HepG2 (cell line): ENCODE measurements at regions not wholly inside any gene's neighbourhood (a gene's known extent, or its start where the extent isn't known, plus 50 kb on each side); places are given as distances from the start of the nearest gene placed in this dataset.

Experiments used
- ATAC-seq: fragments of 200-7000 bp; cut with Tn5 transposase; 3 replicates; pipeline ENCODE4 v1.9.1; 2020; ENCODE audit warnings: mild to moderate bottlenecking, moderate library complexity
- BruUV-seq: library from RNA; stranded (reverse); fragments of 400-500 nt; replicated peaks from 2 replicates; lab custom pipeline; 2021; lab: Mats Ljungman, UMichigan
- CTCF ChIA-PET: fragments of 300-600 bp; formaldehyde crosslinking; extraction: SDS; loops from one replicate; lab custom pipeline; 2021; ENCODE audit warnings: low total read pairs, inconsistent platforms, low intra/inter-chr PET ratio; lab: Yijun Ruan, JAX
- POLR2A ChIA-PET: fragments of 350-600 bp; sonication (Branson Sonifier 250); formaldehyde crosslinking; loops from one replicate; lab custom pipeline; 2020; ENCODE audit warnings: antibody characterized with exemption, inconsistent platforms; lab: Yijun Ruan, JAX
- DNase-seq: peaks from one replicate; pipeline ENCODE4 v3.0.0-alpha.2; 2015; ENCODE audit warnings: low spot score
- FAIRE-seq: peaks from 3 replicates; lab custom pipeline; 2011; peaks lifted over from hg19 to GRCh38; lab: Jason Lieb, UNC
- H2AFZ ChIP-seq: one replicate; pipeline ENCODE4 v1.6.1; 2011; ENCODE audit warnings: low read length, inconsistent platforms
- H3K27ac ChIP-seq: fragments of 300-600 bp; 3 replicates; pipeline ENCODE4 v1.8.0; 2011; ENCODE audit warnings: mixed run types, mild to moderate bottlenecking, mixed read lengths, low read length, inconsistent platforms; ENCODE audit not compliant: insufficient read depth; ENCODE audit errors: extremely low read length
- H3K27me3 ChIP-seq, 2 experiments: fragments of 200-600 bp in 1 of 2; 2 replicates in 1 of 2; 3 replicates in 1 of 2; pipeline versions ENCODE4 v1.6.0 to v1.8.0; 2011; ENCODE audit warnings: low read length in 2 of 2, mild to moderate bottlenecking in 2 of 2, moderate library complexity in 2 of 2, inconsistent platforms in 1 of 2; ENCODE audit not compliant: insufficient read depth in 2 of 2, control insufficient read depth in 1 of 2
- H3K36me3 ChIP-seq, 2 experiments: fragments of 200-600 bp in 1 of 2; replicated peaks in 1 of 2; 2 replicates in 1 of 2; 3 replicates in 1 of 2; pipeline versions ENCODE4 v1.5.1 to v1.8.0; 2011; ENCODE audit warnings: low read length in 2 of 2, inconsistent platforms in 1 of 2; ENCODE audit not compliant: insufficient read depth in 2 of 2, control insufficient read depth in 1 of 2
- H3K4me1 ChIP-seq: 2 replicates; pipeline ENCODE4 v1.5.1; 2012; ENCODE audit warnings: low read length, inconsistent platforms; ENCODE audit not compliant: insufficient read depth
- H3K4me2 ChIP-seq: 2 replicates; pipeline ENCODE4 v1.6.0; 2011; ENCODE audit warnings: low read depth, low read length, inconsistent platforms
- H3K4me3 ChIP-seq, 3 experiments: fragments of 200-600 bp in 1 of 3; sonication (generic), shearing (Covaris generic) in 1 of 3; replicated peaks in 1 of 3; 2 replicates each; pipeline ENCODE4 v1.5.1; 2011 to 2016; ENCODE audit warnings: low read length in 3 of 3, inconsistent platforms in 2 of 3, low read depth in 2 of 3, mild to moderate bottlenecking in 2 of 3, control low read depth in 1 of 3, mixed read lengths in 1 of 3; ENCODE audit not compliant: insufficient read depth in 1 of 3
- H3K79me2 ChIP-seq: one replicate; pipeline ENCODE4 v1.6.1; 2011; ENCODE audit warnings: low read length, inconsistent platforms; ENCODE audit not compliant: insufficient read depth
- H3K9ac ChIP-seq: 2 replicates; pipeline ENCODE4 v1.6.0; 2011; ENCODE audit warnings: mild to moderate bottlenecking, low read depth, low read length, inconsistent platforms; ENCODE audit not compliant: insufficient read depth
- H3K9me3 ChIP-seq: 2 replicates; pipeline ENCODE4 v1.5.1; 2012; ENCODE audit warnings: mild to moderate bottlenecking, low read length
- H4K20me1 ChIP-seq: 2 replicates; pipeline ENCODE4 v1.6.0; 2011; ENCODE audit warnings: inconsistent platforms, mild to moderate bottlenecking, low read length, moderate library complexity; ENCODE audit not compliant: insufficient read depth
- AHR ChIP-seq: IDR thresholded peaks from 2 replicates; pipeline ENCODE4 v1.6.1; 2018; ENCODE audit warnings: missing genetic modification reagents, missing compliant biosample characterization
- ARNT2 ChIP-seq: sonication (generic); formaldehyde crosslinking; IDR thresholded peaks from 2 replicates; pipeline ENCODE4 v1.8.0; 2022; ENCODE audit warnings: mild to moderate bottlenecking, low read depth, missing genetic modification reagents, moderate library complexity
- BRCA1 ChIP-seq: sonication (generic); formaldehyde crosslinking; IDR thresholded peaks from 2 replicates; pipeline ENCODE4 v1.4.0; 2020; ENCODE audit warnings: missing genetic modification reagents
- DNMT1 ChIP-seq: sonication (generic); formaldehyde crosslinking; IDR thresholded peaks from 2 replicates; pipeline ENCODE4 v1.5.1; 2020; ENCODE audit warnings: mild to moderate bottlenecking, missing genetic modification reagents
- HBP1 ChIP-seq: IDR thresholded peaks from 2 replicates; pipeline ENCODE4 v1.6.1; 2016; ENCODE audit warnings: low read depth, control low read depth
- IRX3 ChIP-seq: sonication (generic); formaldehyde crosslinking; IDR thresholded peaks from 2 replicates; pipeline ENCODE4 v1.8.1; 2023; ENCODE audit warnings: mild to moderate bottlenecking, low read depth, missing genetic modification reagents, borderline replicate concordance
- JUND ChIP-seq: sonication (generic); formaldehyde crosslinking; IDR thresholded peaks from 2 replicates; pipeline ENCODE4 v1.8.0; 2022; ENCODE audit warnings: mild to moderate bottlenecking, missing genetic modification reagents
- KLF12 ChIP-seq: sonication (generic); formaldehyde crosslinking; IDR thresholded peaks from 2 replicates; pipeline ENCODE4 v1.4.0; 2020; ENCODE audit warnings: missing genetic modification reagents, borderline replicate concordance
- MAFK ChIP-seq, 2 experiments: IDR thresholded peaks in 1 of 2; conservative IDR thresholded peaks in 1 of 2; 2 replicates each; pipeline ENCODE4 v1.6.1; 2011; ENCODE audit warnings: improper control_type of control experiment in 2 of 2, low read length in 2 of 2
- NFYC ChIP-seq: IDR thresholded peaks from 2 replicates; pipeline ENCODE4 v1.6.1; 2016; ENCODE audit warnings: missing genetic modification reagents, missing compliant biosample characterization
- NKX3-1 ChIP-seq: sonication (generic); formaldehyde crosslinking; IDR thresholded peaks from 2 replicates; pipeline ENCODE4 v1.5.0; 2020; ENCODE audit warnings: missing genetic modification reagents
- SMC3 ChIP-seq: IDR thresholded peaks from 2 replicates; pipeline ENCODE4 v1.6.1; 2011; ENCODE audit warnings: low read length, improper control_type of control experiment
- SNRNP70 ChIP-seq: fragments of 200-400 bp; formaldehyde crosslinking; IDR thresholded peaks from 2 replicates; pipeline ENCODE4 v1.6.1; 2017; ENCODE audit warnings: mild to moderate bottlenecking, low read depth, low read length, moderate library complexity
- SOX6 ChIP-seq, 2 experiments: fragments of 450-650 bp in 1 of 2; sonication (generic) in 1 of 2; formaldehyde crosslinking in 1 of 2; IDR thresholded peaks; 2 replicates each; pipeline versions ENCODE4 v1.4.0 to v1.6.1; 2017 to 2020; ENCODE audit warnings: antibody characterized with exemption in 1 of 2, mild to moderate bottlenecking in 1 of 2, missing genetic modification reagents in 1 of 2
- STAT5B ChIP-seq: sonication (generic); formaldehyde crosslinking; IDR thresholded peaks from 2 replicates; pipeline ENCODE4 v1.4.0; 2020; ENCODE audit warnings: missing genetic modification reagents
- ZNF260 ChIP-seq: sonication (generic); formaldehyde crosslinking; IDR thresholded peaks from 2 replicates; pipeline ENCODE4 v1.4.0; 2020; ENCODE audit warnings: missing genetic modification reagents, low read depth, mild to moderate bottlenecking, borderline replicate concordance
- ZSCAN25 ChIP-seq: sonication (generic); formaldehyde crosslinking; IDR thresholded peaks from 2 replicates; pipeline ENCODE4 v1.8.0; 2022; ENCODE audit warnings: mild to moderate bottlenecking, missing genetic modification reagents
- WGBS: methylation state at CpG from one replicate; pipeline ENCODE4 v1.1.6; 2017; ENCODE audit warnings: low lambda C conversion rate; 5-methylcytosine and 5-hydroxymethylcytosine counted together
- in situ Hi-C: cut with HindIII; loops from 2 replicates; pipeline ENCODE4 v1.10.0; 2017; ENCODE audit warnings: low pct_unique_long_range_greater_than_20kb; ENCODE audit not compliant: extremely low pct_ligation_motif_present
- intact Hi-C: fragments of 100-400 bp; cut with micrococcal nuclease; formaldehyde crosslinking; loops from one replicate; pipeline ENCODE4 v1.10.0; 2022; ENCODE audit not compliant: unreplicated experiment
- TF ChIP-seq, protein P1 (sequence below): sonication (generic); formaldehyde crosslinking; IDR thresholded peaks from 2 replicates; pipeline ENCODE4 v1.5.0; 2020; ENCODE audit warnings: missing genetic modification reagents

DNA sequence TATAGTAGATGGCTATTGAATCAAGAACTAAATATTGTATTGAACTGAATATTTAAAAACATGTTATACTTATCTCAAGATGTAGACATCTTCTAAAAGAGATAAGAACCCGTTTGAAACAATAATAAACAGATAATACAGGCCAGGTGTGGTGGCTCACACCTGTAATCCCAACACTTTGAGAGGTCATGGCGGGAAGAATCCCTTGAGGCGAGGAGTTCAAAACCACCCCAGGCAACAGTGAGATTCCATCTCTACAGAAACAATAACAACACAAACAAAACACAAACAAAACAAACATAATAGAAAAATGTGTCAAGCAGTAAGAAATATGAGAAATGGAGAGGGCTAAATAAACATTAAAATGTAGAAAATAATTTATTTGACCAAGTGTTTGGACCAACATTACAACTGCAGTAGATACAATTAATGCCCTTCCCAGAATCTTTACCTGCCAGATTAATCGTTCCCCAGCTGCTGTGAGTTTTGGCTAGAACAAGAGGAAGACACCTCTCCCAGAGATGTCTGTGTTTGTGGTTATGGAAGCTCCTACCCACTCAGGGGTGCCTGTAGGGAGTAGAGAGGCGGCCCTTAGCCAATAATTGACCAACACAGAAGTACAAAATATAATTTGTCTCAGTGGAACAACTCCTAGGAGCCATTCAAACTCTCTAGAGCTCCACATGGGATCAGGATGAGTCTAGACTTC, 111.9 kb upstream of the AGTR1 start:
- H2AFZ ChIP-seq: no peak overlapping the region
- H3K4me3 ChIP-seq: no peak overlapping the region
- no peak for DNase-seq
- in situ Hi-C loops (no loop called here), intact Hi-C loops (loop anchor here (2.0 kb wide), 1 partner anchor 15 kb away; no protein-coding TSS in a partner anchor)
- no peaks in the 10 kb centered on the region for H3K79me2 ChIP-seq
- H3K27me3 ChIP-seq: no peaks in the 10 kb centered on the region
- H3K4me2 ChIP-seq: no peak overlapping the region
- no TSS peak for BruUV-seq
- 80% methylated on average over 5 of the region's 5 CpGs for WGBS
- no peak for TF ChIP-seq NFYC
- no peak for TF ChIP-seq IRX3 (CRISPR knock-in tag)
- no peak for TF ChIP-seq JUND (CRISPR knock-in tag)
- TF ChIP-seq HBP1: no peak
- no peak for TF ChIP-seq SMC3
- H3K9ac ChIP-seq: no peak overlapping the region
- H4K20me1 ChIP-seq: no peaks in the 10 kb centered on the region
- no peaks in the 10 kb centered on the region for H3K36me3 ChIP-seq
- no peak for FAIRE-seq
- no peak overlapping the region for H3K27ac ChIP-seq
- ChIA-PET POLR2A (interaction anchor here (1.0 to 1.1 kb wide), 2 partner anchors 15 to 16 kb away, joined by 3 to 5 read pairs; no protein-coding TSS in a partner anchor), CTCF (no interaction called here)
- ATAC-seq: no peak
- H3K4me1 ChIP-seq: peaks cover 5% of the 10 kb centered on the region; the same call in 1 of the 2 replicates
- H3K9me3 ChIP-seq: 0 out of 2 replicates have a peak, but pooled peaks cover under 1% of the 10 kb centered on the region

DNA sequence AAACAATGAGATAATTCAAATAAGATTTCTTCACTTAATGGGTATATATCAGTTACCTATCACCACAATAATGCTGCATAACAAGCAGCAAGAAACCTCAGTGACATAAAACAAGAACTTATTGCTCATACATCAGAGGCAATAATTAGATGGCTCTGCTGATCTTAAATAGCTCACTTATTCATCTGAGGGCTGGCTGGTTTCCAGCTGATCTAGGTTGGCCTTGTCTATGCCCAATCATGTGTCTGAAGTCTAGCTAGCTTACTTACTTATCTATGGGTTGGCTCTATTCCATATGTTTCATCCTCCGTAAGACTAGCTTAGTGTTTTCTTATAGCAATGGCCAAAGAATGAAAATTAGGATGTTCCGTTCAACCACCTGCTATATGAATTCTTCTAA, 109.4 kb upstream of the AGTR1 start:
- Histone ChIP-seq H4K20me1 (no peaks in the 10 kb centered on the region), H3K9ac (no peak overlapping the region), H3K4me2 (no peak overlapping the region), H3K27me3 (no peaks in the 10 kb centered on the region), H3K4me1 (peaks cover 5% of the 10 kb centered on the region; the same call in 1 of the 2 replicates), H3K4me3 (no peak overlapping the region), H3K9me3 (peaks cover 16% of the 10 kb centered on the region; the same call in 1 of the 2 replicates), H3K36me3 (no peaks in the 10 kb centered on the region), H3K27ac (no peak overlapping the region), H3K79me2 (no peaks in the 10 kb centered on the region), H2AFZ (no peak overlapping the region)
- FAIRE-seq (no peak), DNase-seq (no peak), ATAC-seq (no peak)
- CTCF ChIA-PET: no interaction called here
- WGBS: 97% methylated on average over 2 of the region's 2 CpGs
- BruUV-seq: no TSS peak
- in situ Hi-C loops: no loop called here
- intact Hi-C loops: no loop called here
- POLR2A ChIA-PET: interaction anchor here (1.0 to 1.1 kb wide), 2 partner anchors 12 to 14 kb away, joined by 5 to 7 read pairs; no protein-coding TSS in a partner anchor
- TF ChIP-seq AHR (CRISPR knock-in tag) (no peak), SNRNP70 (no peak), DNMT1 (no peak), ZNF260 (no peak), NKX3-1 (no peak), ZSCAN25 (CRISPR knock-in tag) (no peak), ARNT2 (CRISPR knock-in tag) (no peak), STAT5B (no peak), KLF12 (CRISPR knock-in tag) (no peak), BRCA1 (CRISPR knock-in tag) (no peak), SOX6 (IDR thresholded peaks at IDR 0.05) (no peak), SOX6 (CRISPR knock-in tag; IDR thresholded peaks at IDR 0.05) (no peak), MAFK (conservative IDR thresholded peaks at IDR 0.05 in 1 of 2, IDR thresholded peaks at IDR 0.05 in 1 of 2; ENCODE audit: low read length in 2 of 2) (no peak)
- TF ChIP-seq, protein P1, sequence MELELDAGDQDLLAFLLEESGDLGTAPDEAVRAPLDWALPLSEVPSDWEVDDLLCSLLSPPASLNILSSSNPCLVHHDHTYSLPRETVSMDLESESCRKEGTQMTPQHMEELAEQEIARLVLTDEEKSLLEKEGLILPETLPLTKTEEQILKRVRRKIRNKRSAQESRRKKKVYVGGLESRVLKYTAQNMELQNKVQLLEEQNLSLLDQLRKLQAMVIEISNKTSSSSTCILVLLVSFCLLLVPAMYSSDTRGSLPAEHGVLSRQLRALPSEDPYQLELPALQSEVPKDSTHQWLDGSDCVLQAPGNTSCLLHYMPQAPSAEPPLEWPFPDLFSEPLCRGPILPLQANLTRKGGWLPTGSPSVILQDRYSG (CRISPR knock-in tag): no peak
